Upper lobe of left lung (tissue), 6 donors: ENCODE measurements at regions not wholly inside any gene's neighbourhood (a gene's known extent, or its start where the extent isn't known, plus 50 kb on each side); places are given as distances from the start of the nearest gene placed in this dataset.

Source experiments
- ATAC-seq, 2 donors: fragments of 200-7000 bp; cut with Tn5 transposase; one replicate each; pipeline ENCODE4 v1.9.1; 2022; ENCODE audit warnings: mild to moderate bottlenecking in 2 of 2, moderate library complexity in 2 of 2; ENCODE audit not compliant: low FRiP score in 2 of 2
- DNase-seq, 2 donors: peaks; one replicate each; pipeline ENCODE4 v3.0.0-alpha.2; 2019 to 2020
- H3K27ac ChIP-seq, 4 donors: fragments of 200-600 bp; sonication (generic); one replicate each; pipeline ENCODE4 v1.5.1; 2016 to 2019
- H3K27me3 ChIP-seq, 4 donors: fragments of 200-600 bp; sonication (generic); one replicate each; pipeline ENCODE4 v1.5.1; 2017 to 2019
- H3K36me3 ChIP-seq, 4 donors: fragments of 200-600 bp; sonication (generic); one replicate each; pipeline ENCODE4 v1.5.1; 2016 to 2019
- H3K4me1 ChIP-seq, 4 donors: fragments of 200-600 bp; sonication (generic); one replicate each; pipeline ENCODE4 v1.5.1; 2018 to 2019
- H3K4me3 ChIP-seq, 4 donors: fragments of 200-600 bp; sonication (generic); one replicate each; pipeline ENCODE4 v1.5.1; 2017 to 2019; ENCODE audit warnings: mild to moderate bottlenecking in 2 of 4, moderate library complexity in 1 of 4
- H3K9me3 ChIP-seq, 4 donors: fragments of 200-600 bp; sonication (generic); one replicate each; pipeline ENCODE4 v1.5.1; 2018 to 2019
- CTCF ChIP-seq, 6 experiments: fragments of 450-650 bp in 4 of 6; fragments of 200-600 bp in 2 of 6; sonication (generic) in 2 of 6; IDR thresholded peaks; one replicate each; pipeline ENCODE4 v1.5.1; 2016 to 2019; ENCODE audit warnings: antibody characterized with exemption in 6 of 6
- EP300 ChIP-seq, 4 donors: sonication (generic); formaldehyde crosslinking; IDR thresholded peaks; one replicate each; pipeline ENCODE4 v1.5.1; 2017; ENCODE audit warnings: antibody characterized with exemption in 4 of 4, control low read depth in 2 of 4
- POLR2A ChIP-seq, 4 donors: fragments of 450-650 bp; IDR thresholded peaks; one replicate each; pipeline ENCODE4 v1.5.1; 2016 to 2017; ENCODE audit warnings: antibody characterized with exemption in 4 of 4, mild to moderate bottlenecking in 2 of 4
- POLR2AphosphoS5 ChIP-seq, 2 donors: sonication (generic); formaldehyde crosslinking; IDR thresholded peaks; one replicate each; pipeline ENCODE4 v1.5.1; 2017; ENCODE audit warnings: antibody characterized with exemption in 2 of 2
- WGBS, 2 donors: methylation state at CpG; one replicate each; pipeline ENCODE4 v1.1.5; 2017 to 2018; 5-methylcytosine and 5-hydroxymethylcytosine counted together
- donor health status: DM: no; HTN: no; CAD: no; lungs with moderate emphysema.
- donor health status: DM: no; HTN: yes; CAD: no; lungs with severe emphysema.

DNA sequence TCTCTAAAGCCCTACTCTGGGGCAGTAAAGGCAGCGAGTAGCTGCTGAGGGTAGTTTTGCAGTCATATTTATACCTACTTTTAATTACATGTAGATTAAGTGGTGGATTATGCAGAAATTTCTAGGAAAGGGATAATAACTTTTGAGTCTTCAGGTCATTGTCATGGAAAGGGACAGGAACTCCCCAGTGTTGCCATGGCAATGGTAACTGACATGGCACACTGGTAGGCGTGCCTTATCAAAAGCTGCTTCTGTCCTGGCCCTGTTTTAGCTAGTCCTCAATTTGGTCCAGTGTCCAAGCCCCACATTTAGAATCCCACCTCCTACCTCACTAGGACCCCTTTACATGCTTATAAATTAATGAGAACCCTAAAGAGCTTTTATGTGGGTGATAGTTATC is 303.1 kb downstream of the VRK1 start:
- TF ChIP-seq CTCF (IDR thresholded peaks at IDR 0.05) (no peak), EP300 (IDR thresholded peaks at IDR 0.05) (no peak), POLR2A (IDR thresholded peaks at IDR 0.05) (no peak), POLR2AphosphoS5 (IDR thresholded peaks at IDR 0.05) (no peak)
- no peaks in the 10 kb centered on the region for H3K36me3 ChIP-seq
- DNase-seq = no peak
- H3K4me3 ChIP-seq = no peak overlapping the region
- H3K27me3 ChIP-seq = no peaks in the 10 kb centered on the region
- H3K4me1 ChIP-seq = no peaks in the 10 kb centered on the region
- 90 to 95% methylated on average over 2 of the region's 2 CpGs for WGBS, 2 donors
- H3K27ac ChIP-seq = no peak overlapping the region
- no peaks in the 10 kb centered on the region for H3K9me3 ChIP-seq
- ATAC-seq = no peak

DNA sequence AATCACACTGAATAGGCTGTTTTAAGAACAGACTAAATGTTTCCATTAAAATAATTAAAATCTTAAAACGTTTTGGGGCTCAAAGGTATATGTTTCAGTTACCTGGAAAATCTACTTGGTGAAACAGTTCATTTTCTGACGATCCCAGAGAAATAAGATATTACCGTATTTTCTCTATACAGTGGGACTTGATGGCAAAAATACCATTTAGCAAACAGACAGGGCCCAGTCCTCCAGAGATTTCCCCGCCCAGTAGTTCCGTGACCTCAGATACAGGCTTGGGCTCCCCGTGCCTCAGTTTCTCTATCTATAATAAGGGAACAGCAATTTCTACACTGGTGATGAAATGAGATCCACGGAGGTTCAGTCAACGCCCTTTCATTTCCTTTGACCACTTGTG is 304.4 kb downstream of the VRK1 start:
- DNase-seq (no peak), ATAC-seq (no peak)
- no peak overlapping the region for H3K27ac ChIP-seq
- no peak overlapping the region for H3K4me3 ChIP-seq
- no peaks in the 10 kb centered on the region for H3K36me3 ChIP-seq
- H3K9me3 ChIP-seq = no peaks in the 10 kb centered on the region
- no peaks in the 10 kb centered on the region for H3K27me3 ChIP-seq
- no peak for TF ChIP-seq POLR2AphosphoS5 (IDR thresholded peaks at IDR 0.05)
- TF ChIP-seq EP300 (IDR thresholded peaks at IDR 0.05) = no peak
- no peak for TF ChIP-seq POLR2A (IDR thresholded peaks at IDR 0.05)
- no peak for TF ChIP-seq CTCF (IDR thresholded peaks at IDR 0.05)
- no peaks in the 10 kb centered on the region for H3K4me1 ChIP-seq
- 56 to 62% methylated on average over 8 of the region's 8 CpGs for WGBS, 2 donors

DNA sequence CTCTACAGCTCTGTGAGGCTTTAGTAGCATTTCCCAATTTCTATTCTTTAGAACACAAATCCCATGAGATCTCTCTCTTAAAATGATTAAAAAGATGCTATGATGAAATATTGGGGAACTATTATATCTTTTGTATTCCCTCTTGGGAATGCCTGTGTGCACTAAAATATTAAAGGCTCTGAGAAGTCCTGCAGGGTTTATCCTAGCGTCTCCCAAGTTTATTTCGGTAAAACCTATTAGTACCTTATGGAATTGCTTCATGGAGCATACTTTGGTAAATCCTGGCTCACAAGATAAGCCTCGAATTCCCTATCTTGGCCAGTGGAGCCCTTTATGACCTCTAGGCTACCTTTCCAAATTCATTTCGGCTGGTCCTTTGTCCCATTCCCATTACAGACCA is 306.8 kb downstream of the VRK1 start:
- 83 to 91% methylated on average over 4 of the region's 4 CpGs for whole genome bisulfite sequencing, 2 donors
- H3K27me3 ChIP-seq = no peaks in the 10 kb centered on the region
- DNase-seq (no peak), ATAC-seq (no peak)
- H3K27ac ChIP-seq = no peak overlapping the region
- no peak overlapping the region for H3K4me3 ChIP-seq
- TF ChIP-seq CTCF (IDR thresholded peaks at IDR 0.05) (no peak), POLR2A (IDR thresholded peaks at IDR 0.05) (no peak), EP300 (IDR thresholded peaks at IDR 0.05) (no peak)
- no peaks in the 10 kb centered on the region for H3K36me3 ChIP-seq
- H3K4me1 ChIP-seq = no peaks in the 10 kb centered on the region
- peaks cover 0 to 4% (median 2%) of the 10 kb centered on the region in 4 donors for H3K9me3 ChIP-seq

DNA sequence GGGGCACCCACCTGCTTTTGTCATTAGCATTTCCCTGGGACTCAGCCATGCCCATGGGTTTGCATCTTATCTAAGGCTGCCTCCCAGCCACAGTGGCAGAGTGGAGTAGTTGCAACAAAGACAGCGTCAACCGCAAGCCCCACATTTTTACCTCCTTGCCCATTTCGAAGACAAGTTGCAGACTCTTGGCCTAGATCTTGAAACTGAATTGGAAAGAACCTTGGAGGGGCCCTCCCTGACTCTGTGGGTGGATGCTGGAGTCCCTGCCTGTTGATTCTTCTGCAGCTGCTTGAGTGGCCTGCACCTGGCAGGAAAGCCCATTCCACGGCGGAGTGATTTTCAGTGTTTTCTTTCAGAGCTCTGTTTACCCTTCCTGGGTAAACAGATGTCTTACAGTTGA is 309.0 kb downstream of the VRK1 start:
- Histone ChIP-seq H3K36me3 (no peaks in the 10 kb centered on the region), H3K27me3 (no peaks in the 10 kb centered on the region), H3K9me3 (peaks cover 0 to 9% (median 4%) of the 10 kb centered on the region in 4 donors), H3K27ac (no peak overlapping the region), H3K4me3 (no peak overlapping the region), H3K4me1 (no peaks in the 10 kb centered on the region)
- ATAC-seq (no peak), DNase-seq (no peak)
- WGBS, 2 donors = 49 to 67% methylated on average over 5 of the region's 5 CpGs
- no peak for TF ChIP-seq EP300 (IDR thresholded peaks at IDR 0.05)
- no peak for TF ChIP-seq POLR2A (IDR thresholded peaks at IDR 0.05)
- TF ChIP-seq POLR2AphosphoS5 (IDR thresholded peaks at IDR 0.05) = no peak
- TF ChIP-seq CTCF (IDR thresholded peaks at IDR 0.05) = no peak

DNA sequence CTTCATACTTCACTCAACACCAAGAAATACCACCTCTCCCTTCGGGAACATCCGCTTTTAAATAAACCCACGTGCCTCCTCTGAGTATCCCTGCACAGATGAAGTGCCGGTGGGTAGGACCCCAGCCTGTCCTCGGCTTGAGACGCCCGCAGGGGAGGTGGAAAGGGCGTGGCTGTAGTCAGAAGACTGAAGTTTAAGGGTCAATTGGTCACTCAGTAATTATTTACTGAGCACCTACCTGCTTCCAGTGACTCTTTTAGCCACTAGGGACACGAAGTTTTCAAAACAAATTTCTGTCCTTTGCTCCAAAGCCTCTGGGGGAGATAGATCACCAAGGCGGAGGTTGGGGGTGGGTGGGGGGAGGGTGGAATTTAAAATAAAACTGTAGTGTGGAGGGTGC is 309.4 kb downstream of the VRK1 start:
- no peaks in the 10 kb centered on the region for H3K36me3 ChIP-seq
- H3K27me3 ChIP-seq = no peaks in the 10 kb centered on the region
- H3K27ac ChIP-seq = no peak overlapping the region
- peaks cover 0 to 9% (median 4%) of the 10 kb centered on the region in 4 donors for H3K9me3 ChIP-seq
- no peak for ATAC-seq
- H3K4me3 ChIP-seq = no peak overlapping the region
- no peaks in the 10 kb centered on the region for H3K4me1 ChIP-seq
- TF ChIP-seq POLR2A (IDR thresholded peaks at IDR 0.05) = no peak
- TF ChIP-seq CTCF (IDR thresholded peaks at IDR 0.05) = no peak
- no peak for TF ChIP-seq POLR2AphosphoS5 (IDR thresholded peaks at IDR 0.05)
- no peak for TF ChIP-seq EP300 (IDR thresholded peaks at IDR 0.05)
- 52 to 59% methylated on average over 10 of the region's 10 CpGs for WGBS, 2 donors
- DNase-seq = no peak
